ENCODE measurements at regions not wholly inside any gene's neighbourhood (a gene's known extent, or its start where the extent isn't known, plus 50 kb on each side); places are given as distances from the start of the nearest gene placed in this dataset.

DNA sequence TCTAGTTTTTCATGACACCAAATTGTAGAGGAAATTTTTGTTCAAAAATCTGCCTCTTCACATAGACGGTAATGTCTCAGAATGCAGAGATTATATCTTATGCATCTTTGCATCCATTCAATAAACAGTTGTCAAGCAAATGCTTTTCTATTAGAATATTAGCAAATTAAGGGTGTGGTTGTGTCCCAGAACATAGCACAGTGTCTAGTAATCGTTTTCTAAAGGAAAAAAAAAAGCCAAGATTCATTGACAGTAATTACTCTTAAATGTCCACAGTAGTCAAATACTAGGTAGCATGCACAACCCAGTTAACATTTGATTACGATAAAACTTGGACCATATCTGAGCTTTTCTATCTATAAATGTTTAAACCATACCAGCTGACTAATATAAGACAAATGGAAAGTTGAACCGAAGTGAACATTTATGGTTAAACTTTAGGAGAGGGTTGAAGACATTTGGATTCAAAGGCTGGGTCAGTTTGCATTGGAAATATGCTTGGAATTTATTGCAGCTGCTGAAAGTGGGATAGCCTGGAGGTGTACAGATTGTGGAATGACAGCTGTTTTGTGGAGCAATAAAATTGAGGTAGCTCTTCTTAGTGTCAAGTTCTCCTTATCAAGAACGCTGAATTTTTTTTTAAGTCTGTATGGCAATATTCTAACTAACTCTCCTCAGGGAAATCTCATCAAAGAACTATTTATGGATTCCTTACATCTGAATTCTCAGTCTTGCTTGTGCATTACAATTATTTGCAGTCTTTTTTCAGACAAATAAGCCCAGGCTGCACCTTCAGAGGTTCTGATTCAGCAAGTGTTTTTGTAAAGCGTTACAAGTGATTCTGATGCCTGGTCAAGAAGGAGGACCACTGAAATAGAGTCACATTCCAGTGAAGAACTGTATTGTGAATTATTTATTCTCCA, 66.7 kb upstream of the ATP2B1 start:
- no peak for TF ChIP-seq CTCF (IDR thresholded peaks at IDR 0.05)
- no peak for TF ChIP-seq POLR2A (IDR thresholded peaks at IDR 0.05)
- no peak for TF ChIP-seq POLR2AphosphoS5 (IDR thresholded peaks at IDR 0.05)
- no peak for TF ChIP-seq EP300 (IDR thresholded peaks at IDR 0.05)

Data from gastroesophageal sphincter (tissue), 3 donors.